ENCODE measurements at regions not wholly inside any gene's neighbourhood (a gene's known extent, or its start where the extent isn't known, plus 50 kb on each side); places are given as distances from the start of the nearest gene placed in this dataset.

DNA sequence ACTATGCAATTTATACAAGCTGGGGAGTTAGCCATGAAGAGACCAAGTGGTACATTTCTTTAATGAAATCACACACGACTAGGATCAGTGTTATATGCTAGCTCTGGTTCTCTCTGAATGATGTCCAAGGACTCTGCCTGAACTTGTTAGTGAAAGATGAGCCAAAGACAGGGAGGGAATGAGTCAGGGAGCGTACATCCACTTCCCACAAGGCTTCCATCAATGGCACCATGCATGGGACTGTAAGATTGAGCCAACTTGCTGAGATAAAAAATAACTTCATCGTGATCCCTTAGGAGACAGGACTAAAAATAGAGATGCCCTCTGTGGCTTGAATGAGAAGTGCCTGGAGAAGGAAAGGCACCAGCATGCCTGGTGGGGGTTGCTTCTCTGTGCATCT lies 629.7 kb downstream of the ACTR3B start:
- TF ChIP-seq EZH2 (IDR thresholded peaks at IDR 0.05; ENCODE audit: insufficient read depth, poor library complexity, severe bottlenecking) = no peak
- no peak for TF ChIP-seq EZH2phosphoT487 (IDR thresholded peaks at IDR 0.05; ENCODE audit: insufficient read depth, low read depth)
